Epithelial cell of proximal tubule (primary cell): ENCODE measurements at regions not wholly inside any gene's neighbourhood (a gene's known extent, or its start where the extent isn't known, plus 50 kb on each side); places are given as distances from the start of the nearest gene placed in this dataset.
"Not testable (repeated sequence)": the region's sequence is repeated elsewhere in the genome, so short reads cannot be mapped to it uniquely, and the experiment has no call there.

Source experiments
- DNase-seq: peaks from one replicate; pipeline ENCODE4 v3.0.0-alpha.2; 2011; ENCODE audit warnings: low read depth
- H3K4me3 ChIP-seq: 2 replicates; pipeline ENCODE4 v1.5.1; 2011; ENCODE audit warnings: low read depth, mild to moderate bottlenecking, low read length
- TF ChIP-seq, protein P1 (sequence below): conservative IDR thresholded peaks from 2 replicates; pipeline ENCODE4 v1.5.1; 2012; ENCODE audit warnings: low read depth, mild to moderate bottlenecking, low read length

DNA sequence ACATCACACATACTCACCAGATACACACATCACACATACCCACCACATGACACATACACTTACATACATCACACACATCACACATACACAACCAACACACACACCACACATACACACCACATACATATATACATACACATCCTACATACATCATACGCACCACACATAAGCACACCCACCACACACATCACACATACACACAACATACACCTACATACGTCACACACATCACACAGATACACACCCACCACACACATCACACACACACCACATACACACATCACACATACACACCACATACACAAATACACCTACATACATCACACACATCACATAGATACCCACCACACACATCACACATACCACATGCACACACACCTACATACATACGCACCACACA lies 158.4 kb downstream of the NDUFA10 start:
- no peak overlapping the region for H3K4me3 ChIP-seq
- TF ChIP-seq, protein P1, sequence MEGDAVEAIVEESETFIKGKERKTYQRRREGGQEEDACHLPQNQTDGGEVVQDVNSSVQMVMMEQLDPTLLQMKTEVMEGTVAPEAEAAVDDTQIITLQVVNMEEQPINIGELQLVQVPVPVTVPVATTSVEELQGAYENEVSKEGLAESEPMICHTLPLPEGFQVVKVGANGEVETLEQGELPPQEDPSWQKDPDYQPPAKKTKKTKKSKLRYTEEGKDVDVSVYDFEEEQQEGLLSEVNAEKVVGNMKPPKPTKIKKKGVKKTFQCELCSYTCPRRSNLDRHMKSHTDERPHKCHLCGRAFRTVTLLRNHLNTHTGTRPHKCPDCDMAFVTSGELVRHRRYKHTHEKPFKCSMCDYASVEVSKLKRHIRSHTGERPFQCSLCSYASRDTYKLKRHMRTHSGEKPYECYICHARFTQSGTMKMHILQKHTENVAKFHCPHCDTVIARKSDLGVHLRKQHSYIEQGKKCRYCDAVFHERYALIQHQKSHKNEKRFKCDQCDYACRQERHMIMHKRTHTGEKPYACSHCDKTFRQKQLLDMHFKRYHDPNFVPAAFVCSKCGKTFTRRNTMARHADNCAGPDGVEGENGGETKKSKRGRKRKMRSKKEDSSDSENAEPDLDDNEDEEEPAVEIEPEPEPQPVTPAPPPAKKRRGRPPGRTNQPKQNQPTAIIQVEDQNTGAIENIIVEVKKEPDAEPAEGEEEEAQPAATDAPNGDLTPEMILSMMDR = no peak
- DNase-seq = no peak

DNA sequence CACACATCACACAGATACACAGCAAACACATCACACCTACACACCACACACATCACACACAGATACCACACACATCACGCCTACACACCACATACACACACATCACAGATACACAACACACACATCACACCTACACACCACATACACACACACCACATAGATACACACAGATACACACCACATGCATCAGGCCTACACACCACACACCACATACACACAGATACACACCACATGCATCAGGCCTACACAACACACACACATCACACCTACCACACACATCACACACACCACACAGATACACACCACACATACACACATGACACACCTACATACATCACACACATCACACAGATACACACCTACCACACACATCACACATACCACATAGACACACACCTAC lies 158.8 kb downstream of the NDUFA10 start:
- DNase-seq = no peak
- H3K4me3 ChIP-seq = no peak overlapping the region
- TF ChIP-seq, protein P1 = no peak

DNA sequence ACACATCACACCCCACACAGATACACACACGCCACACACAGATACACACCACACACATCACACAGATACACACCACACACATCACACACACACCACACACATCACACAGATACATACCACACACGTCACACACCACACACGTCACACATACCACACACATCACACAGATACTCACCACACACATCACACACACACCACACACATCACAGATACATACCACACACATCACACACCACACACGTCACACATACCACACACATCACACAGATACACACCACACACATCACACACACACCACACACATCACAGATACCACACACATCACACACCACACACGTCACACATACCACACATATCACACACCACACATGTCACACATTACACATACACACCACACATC lies 159.3 kb downstream of the NDUFA10 start:
- not testable (repeated sequence) for DNase-seq, H3K4me3 ChIP-seq

DNA sequence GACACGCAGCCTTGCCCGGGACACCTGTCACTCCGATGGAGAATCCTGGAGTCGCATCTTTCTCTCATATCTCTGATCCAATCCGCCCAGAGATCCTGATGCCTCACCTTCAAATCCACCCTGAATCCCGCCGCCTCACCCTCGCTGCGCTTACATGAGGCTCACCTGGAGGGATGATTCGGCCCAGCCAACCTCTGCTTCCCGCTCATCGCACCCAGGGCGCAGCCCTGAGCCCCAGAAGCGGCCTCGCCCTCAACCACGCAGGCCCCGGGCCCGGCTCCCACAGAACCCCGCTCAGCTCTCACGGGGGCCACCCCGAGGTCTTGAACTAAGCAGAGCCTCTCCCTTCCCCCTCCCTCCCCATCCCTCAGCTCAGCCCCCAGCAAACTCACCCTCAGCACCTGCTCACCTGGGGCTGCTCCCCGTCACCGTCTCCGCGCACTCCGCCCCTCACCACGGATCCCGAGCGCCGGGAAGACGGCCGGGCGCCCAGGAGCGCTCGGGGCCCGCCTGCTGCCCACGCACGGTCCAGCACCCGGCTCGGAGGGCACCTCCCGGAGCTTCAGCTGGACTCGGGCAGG lies 160.0 kb downstream of the NDUFA10 start:
- DNase-seq = no peak
- TF ChIP-seq, protein P1 = no peak
- H3K4me3 ChIP-seq = no peak overlapping the region

DNA sequence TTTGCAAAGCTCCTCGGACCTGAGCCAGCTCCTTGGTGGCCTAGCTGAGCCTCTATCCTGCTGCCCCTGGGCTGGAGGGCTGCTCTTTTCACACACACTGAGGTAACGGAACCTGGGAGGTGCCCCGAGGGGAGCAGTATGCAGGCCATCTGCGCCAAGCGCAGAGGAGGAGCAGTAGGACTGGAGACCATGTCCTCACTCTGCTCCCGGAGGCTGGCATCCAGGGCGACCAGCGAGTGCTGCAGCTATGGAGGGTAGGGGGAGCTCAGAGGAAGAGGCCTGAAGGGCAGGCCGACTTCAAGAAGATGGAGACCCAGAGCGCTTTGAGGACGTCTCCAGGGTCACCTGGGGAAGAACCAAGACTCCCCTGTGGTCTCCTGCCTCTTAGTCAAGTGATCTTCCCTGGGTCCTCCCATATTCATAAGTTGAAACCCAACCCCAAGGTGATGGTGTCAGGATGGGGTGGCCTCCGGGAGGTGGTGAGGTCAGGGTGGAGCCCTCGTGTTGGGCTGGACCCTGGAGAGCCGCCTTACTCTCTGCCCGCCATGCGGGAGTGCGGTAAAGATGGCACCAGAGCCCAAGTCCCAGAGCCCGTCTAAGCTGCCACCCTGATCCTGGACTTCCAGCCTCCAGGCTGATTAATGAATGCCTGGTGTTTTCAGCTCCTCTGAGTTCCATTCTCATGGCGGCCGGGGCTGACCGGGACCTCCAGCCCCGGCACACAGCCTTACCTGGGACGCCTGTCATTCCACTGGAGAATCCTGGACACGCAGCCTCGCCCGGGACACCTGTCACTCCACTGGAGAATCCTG lies 160.7 kb downstream of the NDUFA10 start:
- TF ChIP-seq, protein P1 = no peak
- no peak for DNase-seq
- no peak overlapping the region for H3K4me3 ChIP-seq

DNA sequence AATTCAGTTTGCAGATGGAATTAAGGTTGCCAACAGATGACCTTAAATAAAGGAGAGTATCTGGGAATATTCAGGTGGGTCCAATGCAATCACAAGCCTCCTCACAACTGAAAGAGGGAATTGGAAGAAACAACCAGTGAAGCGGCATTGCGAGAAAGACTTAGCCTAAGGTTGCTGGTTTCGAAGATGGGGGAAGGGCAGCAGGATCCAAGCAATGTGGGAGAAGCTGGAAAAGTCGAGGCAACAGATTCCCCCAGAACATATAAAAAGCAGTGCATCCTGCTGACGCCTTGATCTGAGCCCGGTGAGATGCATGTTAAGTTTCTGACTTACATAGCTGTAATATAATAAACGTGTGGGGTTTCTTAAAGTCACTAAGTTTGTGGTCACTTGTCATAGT lies 162.5 kb downstream of the NDUFA10 start:
- no peak for DNase-seq
- TF ChIP-seq, protein P1 = no peak
- H3K4me3 ChIP-seq = no peak overlapping the region

DNA sequence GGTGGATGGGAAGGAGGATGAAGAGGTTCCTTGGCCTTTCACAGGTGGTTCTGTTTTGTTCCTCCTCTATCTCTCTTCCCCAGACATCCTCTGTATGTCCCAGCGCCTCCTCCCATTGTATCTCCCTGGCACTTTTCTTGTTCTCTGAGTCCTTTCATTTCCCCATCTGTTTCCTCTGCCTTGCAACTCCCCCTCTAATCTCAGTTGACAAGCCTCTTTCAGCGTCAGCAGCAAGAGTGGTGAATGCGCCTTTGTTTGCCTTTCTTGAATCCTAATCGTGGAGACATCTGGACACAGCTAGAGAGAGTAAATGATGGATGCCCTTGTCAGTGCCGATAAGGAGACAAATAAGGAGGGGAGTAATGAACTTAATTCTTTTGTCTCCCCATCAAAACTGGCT lies 167.0 kb downstream of the NDUFA10 start:
- TF ChIP-seq, protein P1 = no peak
- no peak overlapping the region for H3K4me3 ChIP-seq
- DNase-seq = no peak
